Suprapubic skin (tissue), 3 donors: ENCODE measurements at regions not wholly inside any gene's neighbourhood (a gene's known extent, or its start where the extent isn't known, plus 50 kb on each side); places are given as distances from the start of the nearest gene placed in this dataset.

Source experiments
- EP300 ChIP-seq: sonication (generic); formaldehyde crosslinking; IDR thresholded peaks from one replicate; pipeline ENCODE4 v1.6.1; 2017; ENCODE audit warnings: antibody characterized with exemption
- TF ChIP-seq, protein P1 (sequence below), 2 donors: fragments of 200-600 bp in 1 of 2; fragments of 450-650 bp in 1 of 2; sonication (generic) in 1 of 2; IDR thresholded peaks; one replicate each; pipeline ENCODE4 v1.5.1; 2016 to 2019; ENCODE audit warnings: antibody characterized with exemption in 2 of 2, mild to moderate bottlenecking in 1 of 2, moderate library complexity in 1 of 2

DNA sequence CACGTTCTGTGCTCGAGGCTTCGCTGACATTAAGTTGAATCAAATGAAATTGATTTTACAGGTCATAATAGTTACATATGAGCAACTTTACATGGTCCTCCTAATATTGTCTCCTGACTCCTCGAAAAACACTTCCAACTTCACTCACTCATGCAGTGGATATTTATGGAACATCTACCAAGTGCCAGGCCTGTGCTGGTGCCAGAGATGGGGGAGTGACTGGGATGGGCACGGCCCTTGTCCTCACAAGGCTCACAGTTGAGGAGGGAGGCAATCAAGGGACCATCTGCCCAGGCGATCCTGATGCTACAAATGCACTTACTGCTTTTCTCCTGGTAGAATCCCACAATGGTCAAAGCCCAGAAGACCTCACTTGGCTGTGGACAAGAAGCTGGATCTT is 426.4 kb downstream of the PREX1 start:
- TF ChIP-seq, protein P1, sequence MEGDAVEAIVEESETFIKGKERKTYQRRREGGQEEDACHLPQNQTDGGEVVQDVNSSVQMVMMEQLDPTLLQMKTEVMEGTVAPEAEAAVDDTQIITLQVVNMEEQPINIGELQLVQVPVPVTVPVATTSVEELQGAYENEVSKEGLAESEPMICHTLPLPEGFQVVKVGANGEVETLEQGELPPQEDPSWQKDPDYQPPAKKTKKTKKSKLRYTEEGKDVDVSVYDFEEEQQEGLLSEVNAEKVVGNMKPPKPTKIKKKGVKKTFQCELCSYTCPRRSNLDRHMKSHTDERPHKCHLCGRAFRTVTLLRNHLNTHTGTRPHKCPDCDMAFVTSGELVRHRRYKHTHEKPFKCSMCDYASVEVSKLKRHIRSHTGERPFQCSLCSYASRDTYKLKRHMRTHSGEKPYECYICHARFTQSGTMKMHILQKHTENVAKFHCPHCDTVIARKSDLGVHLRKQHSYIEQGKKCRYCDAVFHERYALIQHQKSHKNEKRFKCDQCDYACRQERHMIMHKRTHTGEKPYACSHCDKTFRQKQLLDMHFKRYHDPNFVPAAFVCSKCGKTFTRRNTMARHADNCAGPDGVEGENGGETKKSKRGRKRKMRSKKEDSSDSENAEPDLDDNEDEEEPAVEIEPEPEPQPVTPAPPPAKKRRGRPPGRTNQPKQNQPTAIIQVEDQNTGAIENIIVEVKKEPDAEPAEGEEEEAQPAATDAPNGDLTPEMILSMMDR (IDR thresholded peaks at IDR 0.05) = no peak
- TF ChIP-seq EP300 = no peak
